Lower leg skin (tissue), 4 donors: ENCODE measurements at regions not wholly inside any gene's neighbourhood (a gene's known extent, or its start where the extent isn't known, plus 50 kb on each side); places are given as distances from the start of the nearest gene placed in this dataset.
A peak's percentile ranks its signal among the peaks of the same experiment; 100 is the strongest.

Experiments
- DNase-seq, 2 donors: peaks; one replicate each; pipeline ENCODE4 v3.0.0-alpha.2; 2019; ENCODE audit warnings: low spot score in 2 of 2
- H3K4me3 ChIP-seq: fragments of 200-600 bp; sonication (generic); 2 replicates; pipeline ENCODE4 v1.5.1; 2017; ENCODE audit warnings: mild to moderate bottlenecking, low read depth; ENCODE audit not compliant: poor library complexity, severe bottlenecking
- CTCF ChIP-seq, 3 donors: fragments of 450-650 bp; IDR thresholded peaks; one replicate each; pipeline ENCODE4 v1.5.1; 2016; ENCODE audit warnings: antibody characterized with exemption in 3 of 3, mild to moderate bottlenecking in 3 of 3, moderate library complexity in 2 of 3
- POLR2A ChIP-seq, 2 donors: fragments of 450-650 bp; IDR thresholded peaks; one replicate each; pipeline ENCODE4 v1.6.1; 2016 to 2017; ENCODE audit warnings: antibody characterized with exemption in 2 of 2, mild to moderate bottlenecking in 1 of 2, moderate library complexity in 1 of 2
- WGBS, 2 donors: methylation state at CpG; one replicate each; pipeline ENCODE4 v1.1.5; 2018; 5-methylcytosine and 5-hydroxymethylcytosine counted together
- intact Hi-C: fragments of 100-400 bp; cut with DNase I; formaldehyde crosslinking; loops from one replicate; pipeline ENCODE4 v1.15.0; 2023; ENCODE audit warnings: low total_unique reads

- H3K4me3 ChIP-seq = no peak overlapping the region
- DNase-seq = peak in 1 of 2 donors; percentile 42
- WGBS, 2 donors = 65 to 83% methylated on average over 15 of the region's 15 CpGs
- intact Hi-C loops = no loop called here
- TF ChIP-seq CTCF (IDR thresholded peaks at IDR 0.05) (no peak), POLR2A (IDR thresholded peaks at IDR 0.05) (no peak)
Measured at GRCh38 chr10:130751106-130751840, 560.2 kb downstream of the TCERG1L start.

- DNase-seq = peak in 1 of 2 donors; percentile 56
- TF ChIP-seq POLR2A (IDR thresholded peaks at IDR 0.05) (no peak), CTCF (IDR thresholded peaks at IDR 0.05) (no peak)
- intact Hi-C loops = no loop called here
- WGBS, 2 donors = 33 to 45% methylated on average over 8 of the region's 8 CpGs
- H3K4me3 ChIP-seq = no peak overlapping the region
Measured at GRCh38 chr10:130751851-130752250, 559.7 kb downstream of the TCERG1L start.

GRCh38 chr10:130756651-130757050 lies 554.9 kb downstream of the TCERG1L start:
- 80 to 84% methylated on average over 6 of the region's 6 CpGs for WGBS, 2 donors
- no peak overlapping the region for H3K4me3 ChIP-seq
- TF ChIP-seq POLR2A (IDR thresholded peaks at IDR 0.05) (no peak), CTCF (IDR thresholded peaks at IDR 0.05) (no peak)
- peak in 1 of 2 donors; percentile 17 for DNase-seq
- intact Hi-C loops = loop anchor here (5.0 kb wide), 1 partner anchor 1346 kb away; no protein-coding TSS in a partner anchor

- intact Hi-C loops = loop anchor here (5.0 kb wide), 1 partner anchor 1345 kb away; no protein-coding TSS in a partner anchor
- TF ChIP-seq CTCF (IDR thresholded peaks at IDR 0.05) = no peak
- TF ChIP-seq POLR2A (IDR thresholded peaks at IDR 0.05) = no peak
- H3K4me3 ChIP-seq = no peak overlapping the region
- WGBS, 2 donors = 41 to 52% methylated on average over 5 of the region's 5 CpGs
- peak in 1 of 2 donors; percentile 52 for DNase-seq
Measured at GRCh38 chr10:130757271-130757670, 554.2 kb downstream of the TCERG1L start.

GRCh38 chr10:130757821-130758489 lies 553.6 kb downstream of the TCERG1L start:
- WGBS, 2 donors = 52 to 68% methylated on average over 12 to 16 of the region's 17 CpGs
- TF ChIP-seq CTCF (IDR thresholded peaks at IDR 0.05) = no peak
- no peak for TF ChIP-seq POLR2A (IDR thresholded peaks at IDR 0.05)
- peak in 1 of 2 donors; percentile 50 for DNase-seq
- intact Hi-C loops = loop anchor here (5.0 kb wide), 1 partner anchor 1344 kb away; no protein-coding TSS in a partner anchor
- H3K4me3 ChIP-seq = no peak overlapping the region
